HG03108 (cell line): ENCODE measurements at regions not wholly inside any gene's neighbourhood (a gene's known extent, or its start where the extent isn't known, plus 50 kb on each side); places are given as distances from the start of the nearest gene placed in this dataset.

Experiments used
- ATAC-seq: cut with Tn5 transposase; IDR thresholded peaks from one replicate; pipeline ENCODE4 v1.9.1; 2021; ENCODE audit warnings: moderate library complexity; ENCODE audit not compliant: unreplicated experiment

- ATAC-seq: no peak
Measured at GRCh38 chr1:30258876-30259275, 464.5 kb downstream of the MATN1 start.

DNA sequence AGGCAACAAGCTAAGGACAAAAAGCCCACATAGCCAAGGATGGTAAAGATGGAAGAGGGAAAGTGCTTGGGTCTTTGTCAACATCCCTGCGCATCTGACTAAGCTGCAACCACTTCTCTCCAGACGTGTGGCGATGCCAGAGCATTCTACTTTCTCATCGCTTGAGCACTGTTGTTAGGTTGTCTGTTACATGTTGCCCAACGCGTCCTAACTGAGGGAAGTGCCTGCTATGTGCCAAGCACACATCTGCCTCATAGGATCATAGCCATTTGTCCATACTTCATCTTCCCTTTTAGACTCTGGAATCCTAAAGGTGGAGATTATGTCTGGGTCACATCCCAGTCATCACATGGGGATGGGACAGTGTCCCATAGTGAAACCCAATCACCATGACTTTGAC lies 464.9 kb downstream of the MATN1 start:
- no peak for ATAC-seq

GRCh38 chr1:30257742-30258380 lies 465.5 kb downstream of the MATN1 start:
- ATAC-seq: no peak

DNA sequence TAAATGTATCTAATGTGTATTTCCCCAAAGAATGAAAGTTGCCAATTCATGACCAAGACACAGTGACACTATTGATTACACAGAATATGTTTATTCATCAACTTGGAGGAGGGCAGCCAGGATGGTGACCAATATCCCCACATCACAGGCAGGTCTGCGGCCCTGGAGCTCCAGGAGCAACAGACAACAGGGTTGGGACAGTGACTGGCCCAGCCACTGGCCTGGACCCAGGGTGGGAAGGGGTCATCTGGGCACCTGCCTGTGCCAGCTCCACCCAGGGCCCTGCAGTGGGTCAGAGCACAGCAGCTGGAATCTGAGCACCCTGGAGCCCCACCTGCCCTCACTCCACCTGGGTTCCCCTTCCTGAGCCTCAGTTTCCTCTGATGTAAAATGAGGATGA lies 466.1 kb downstream of the MATN1 start:
- ATAC-seq: no peak

GRCh38 chr1:30256911-30257310 lies 466.5 kb downstream of the MATN1 start:
- no peak for ATAC-seq

GRCh38 chr1:30255111-30255724 lies 468.2 kb downstream of the MATN1 start:
- ATAC-seq: no peak

- no peak for ATAC-seq
Measured at GRCh38 chr1:30253807-30254440, 469.5 kb downstream of the MATN1 start.

DNA sequence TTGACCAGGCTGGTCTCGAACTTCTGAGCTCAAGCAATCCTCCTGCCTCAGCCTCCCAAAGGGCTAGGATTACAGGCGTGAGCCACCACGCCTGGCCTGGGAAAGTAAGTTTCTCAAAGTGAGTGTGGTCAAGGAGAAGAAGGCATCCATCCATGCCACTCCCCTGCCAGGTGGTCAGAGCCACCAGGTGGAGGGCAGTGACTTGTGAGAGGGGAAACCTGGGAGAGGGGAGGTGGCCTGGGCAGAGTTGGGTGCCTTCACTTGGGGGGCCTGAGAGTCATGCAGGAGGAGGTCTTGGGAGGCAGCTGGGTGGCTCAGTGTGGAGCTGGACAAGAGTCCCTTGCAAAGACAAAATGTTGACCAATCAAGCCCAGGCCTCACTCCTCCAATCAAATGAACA lies 470.0 kb downstream of the MATN1 start:
- ATAC-seq: no peak

DNA sequence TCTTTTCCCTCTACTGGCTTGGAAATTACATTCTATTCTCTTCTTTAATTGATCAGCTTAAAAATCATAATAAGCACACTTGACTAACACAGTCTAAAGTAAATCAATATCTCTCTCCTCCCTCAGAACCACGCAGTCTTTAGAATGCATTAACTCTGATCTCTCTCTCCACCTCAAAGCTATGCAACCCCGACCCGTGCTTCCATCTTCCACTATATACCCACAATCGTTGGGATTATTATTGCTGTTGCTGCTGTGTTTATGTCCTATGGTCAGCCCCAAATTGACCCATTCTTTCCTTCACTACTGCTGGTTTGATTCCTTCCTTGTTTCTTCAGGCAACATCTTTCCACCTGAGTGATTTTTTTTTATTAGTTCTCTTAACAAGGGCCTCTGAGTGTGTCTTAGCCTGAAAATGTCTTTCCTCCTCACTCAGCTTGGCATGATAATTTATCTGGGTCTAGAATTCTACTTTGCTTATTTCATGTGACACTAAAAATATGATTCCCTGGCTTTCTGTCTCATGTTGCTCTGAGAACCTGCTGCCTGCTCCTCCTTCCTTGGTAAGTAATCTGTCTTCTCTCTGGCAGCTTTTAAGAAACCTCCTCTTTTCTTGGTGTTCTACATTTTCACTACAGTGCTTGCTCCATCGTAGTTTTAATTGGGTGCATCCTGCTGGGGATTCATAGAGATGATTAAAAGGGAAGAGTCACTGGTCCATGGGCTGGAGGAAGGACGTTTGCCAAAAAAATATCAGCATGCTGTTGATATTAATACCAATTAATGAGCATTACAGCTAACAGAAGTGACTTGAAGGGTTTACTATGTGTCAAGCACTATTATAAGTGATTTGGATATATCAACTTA lies 472.2 kb downstream of the MATN1 start:
- no peak for ATAC-seq

GRCh38 chr1:30250338-30250983 lies 472.9 kb downstream of the MATN1 start:
- no peak for ATAC-seq

DNA sequence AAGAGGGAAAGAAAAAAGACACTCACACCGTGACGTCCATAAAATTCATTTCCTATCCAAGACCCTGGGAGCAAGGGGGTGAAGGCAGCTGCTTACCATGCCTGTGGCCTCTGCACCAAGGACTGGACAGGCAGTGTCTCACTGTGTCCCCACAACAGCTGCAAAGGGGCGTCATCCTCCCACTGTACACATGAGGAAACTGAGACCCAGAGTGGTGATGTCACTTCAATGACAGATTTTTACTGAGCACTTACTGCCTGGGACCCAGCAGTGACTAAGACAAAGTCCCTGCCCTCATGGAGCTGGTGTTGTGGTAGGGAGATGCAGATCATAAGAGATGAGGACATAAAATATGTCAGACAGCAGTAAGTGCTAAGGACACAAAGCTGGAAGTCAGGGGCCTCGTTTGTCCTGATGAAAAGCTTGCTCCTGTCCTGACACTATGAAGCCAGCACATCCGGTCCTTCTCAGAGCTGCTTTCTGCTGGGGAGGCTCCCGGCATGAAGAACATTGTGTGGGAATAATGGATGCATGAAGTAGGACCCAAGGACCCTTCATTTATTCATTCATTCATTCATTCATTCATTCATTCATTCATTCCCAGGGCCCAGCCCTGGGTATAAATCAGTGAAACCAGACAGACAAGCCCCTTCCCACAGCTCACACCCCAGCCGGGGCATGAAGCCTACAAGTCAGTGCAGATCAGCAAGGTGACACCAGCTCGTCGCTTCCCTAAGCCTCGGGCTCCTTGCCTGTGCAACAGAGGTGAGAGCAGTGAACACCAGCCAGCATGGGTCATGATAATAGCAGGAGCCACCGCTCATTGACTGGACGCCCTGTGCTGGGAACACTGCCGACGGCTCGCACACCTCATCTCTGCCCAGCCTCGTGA lies 473.7 kb downstream of the MATN1 start:
- no peak for ATAC-seq

DNA sequence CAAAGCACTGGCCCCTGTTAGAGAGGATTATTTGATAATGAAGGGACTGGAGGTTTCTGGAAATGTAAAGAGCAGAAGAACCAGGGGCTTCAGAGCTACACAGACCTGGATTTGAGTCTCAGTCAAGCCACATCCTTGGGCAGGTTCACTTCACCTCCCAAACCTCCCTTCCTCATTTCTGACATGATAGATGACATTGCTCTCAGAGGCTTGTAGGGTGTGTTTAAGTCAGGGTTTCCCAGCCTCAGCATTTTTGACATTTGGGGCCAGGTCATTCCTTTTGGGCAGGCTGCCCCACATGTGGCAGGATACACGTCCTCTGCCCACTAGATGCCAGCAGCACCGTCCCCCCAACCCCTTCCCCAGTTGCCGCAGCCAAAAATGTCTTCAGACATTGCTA lies 474.6 kb downstream of the MATN1 start:
- no peak for ATAC-seq

DNA sequence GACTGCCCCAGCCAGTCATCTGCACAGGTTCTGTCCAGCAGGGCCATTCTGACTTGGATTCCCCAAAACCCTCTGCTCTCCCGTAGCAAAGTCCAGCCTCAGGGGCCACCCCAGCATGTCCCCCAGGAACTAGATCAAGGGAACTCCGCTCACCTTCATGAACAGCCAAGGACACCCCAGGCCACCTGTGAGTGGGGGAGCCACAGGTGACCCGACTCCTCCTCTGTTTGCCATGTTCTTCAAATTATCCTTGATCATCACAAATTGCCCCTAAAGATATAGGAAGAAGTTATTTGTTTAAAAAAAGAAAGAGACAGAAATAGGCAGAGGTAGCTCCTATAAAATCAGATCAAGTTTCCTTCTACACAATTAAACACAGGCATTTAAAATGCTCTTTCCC lies 475.0 kb downstream of the MATN1 start:
- no peak for ATAC-seq

- no peak for ATAC-seq
Measured at GRCh38 chr1:30244801-30245200, 478.6 kb downstream of the MATN1 start.

DNA sequence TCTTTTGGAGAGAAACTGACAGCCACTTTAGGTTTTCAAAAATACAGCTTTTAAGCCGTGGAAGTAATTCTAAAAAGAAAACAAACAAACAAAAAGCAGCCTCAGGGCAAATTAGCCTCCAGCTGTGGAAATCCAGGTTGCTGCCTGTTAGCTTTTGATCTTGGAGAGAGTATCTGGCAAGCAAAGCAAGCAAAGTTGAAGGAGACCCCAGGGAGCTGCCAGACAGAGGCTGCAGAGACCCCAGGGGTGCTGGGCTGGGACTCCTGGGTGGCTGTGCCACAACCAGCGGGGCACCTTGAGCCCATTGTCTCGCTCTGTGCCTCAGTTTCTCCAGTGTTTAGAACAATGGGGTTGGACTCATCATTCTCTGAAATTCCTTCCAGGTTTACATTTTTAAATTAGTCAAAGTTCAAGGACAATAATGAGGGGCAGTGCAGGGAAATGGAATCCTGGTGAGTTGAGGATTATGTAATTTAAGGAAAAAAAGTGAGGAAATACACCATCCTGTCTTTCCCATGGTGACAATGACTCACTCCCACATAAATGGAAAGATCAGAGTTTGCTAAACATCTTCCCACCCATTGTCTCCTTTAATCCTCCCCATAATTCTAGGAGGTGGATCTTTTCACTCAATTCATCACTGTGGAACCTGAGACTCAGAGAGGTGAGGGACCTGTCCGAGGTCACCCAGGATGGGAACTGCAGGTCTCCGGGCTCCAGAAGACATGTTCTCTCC lies 480.5 kb downstream of the MATN1 start:
- ATAC-seq: no peak

GRCh38 chr1:30242168-30242567 lies 481.2 kb downstream of the MATN1 start:
- ATAC-seq: no peak

- ATAC-seq: no peak
Measured at GRCh38 chr1:30241681-30242080, 481.7 kb downstream of the MATN1 start.

DNA sequence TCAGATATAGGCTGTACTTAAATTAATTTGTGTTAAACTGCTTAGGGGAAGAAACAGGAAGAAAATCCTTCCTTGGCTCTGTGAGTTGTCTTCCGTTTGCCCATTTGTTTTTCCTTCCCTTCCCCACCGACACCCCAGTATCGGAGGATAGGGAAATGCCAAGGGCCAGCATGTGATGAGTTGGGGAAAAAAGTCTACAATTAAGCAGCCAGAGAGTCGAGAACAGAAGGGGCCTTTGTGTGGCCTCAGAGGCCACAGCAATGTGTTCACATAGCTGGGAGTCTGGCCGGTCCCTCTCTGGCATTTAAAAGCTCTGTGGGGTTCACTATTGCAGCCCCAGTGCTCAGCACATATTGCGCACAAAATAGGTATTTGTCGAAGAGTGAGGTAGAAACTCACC lies 489.3 kb downstream of the MATN1 start:
- no peak for ATAC-seq

DNA sequence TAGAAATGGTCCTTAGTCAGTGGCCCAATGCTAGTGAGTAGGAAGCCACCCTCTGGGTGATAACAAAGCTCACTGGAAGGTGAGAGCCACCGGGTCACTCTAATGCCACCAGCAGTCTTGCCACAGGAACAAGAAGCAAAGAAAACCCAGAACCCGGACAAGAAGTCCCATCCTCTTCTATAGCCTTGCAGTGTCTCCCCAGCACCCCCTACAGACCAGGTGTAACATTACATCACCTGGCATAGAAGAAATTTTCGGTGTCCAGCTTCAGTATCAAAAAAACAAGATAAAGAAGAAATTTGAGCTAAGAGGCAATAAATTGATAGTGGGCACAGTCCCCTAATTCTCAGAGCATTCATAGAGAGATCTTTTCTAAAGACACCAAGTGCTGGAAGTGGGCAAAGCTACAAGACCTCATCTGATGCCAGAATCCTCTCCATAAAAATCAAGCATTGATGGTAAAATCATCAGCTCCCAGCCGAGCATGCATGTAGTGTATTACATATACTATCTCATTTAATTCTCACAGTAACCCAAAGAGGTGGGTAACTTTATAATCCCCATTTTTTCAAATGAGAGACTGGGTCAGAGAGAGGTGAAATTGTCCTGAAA lies 491.0 kb downstream of the MATN1 start:
- ATAC-seq: no peak
